GM23248 (cell line): ENCODE measurements at regions not wholly inside any gene's neighbourhood (a gene's known extent, or its start where the extent isn't known, plus 50 kb on each side); places are given as distances from the start of the nearest gene placed in this dataset.

Experiments used
- EZH2 ChIP-seq: fragments of 200-600 bp; sonication (generic); IDR thresholded peaks from 2 replicates; pipeline ENCODE4 v1.6.1; 2018; ENCODE audit warnings: antibody characterized with exemption, mild to moderate bottlenecking; ENCODE audit not compliant: insufficient read depth, poor library complexity, severe bottlenecking
- EZH2phosphoT487 ChIP-seq: fragments of 200-600 bp; sonication (generic); IDR thresholded peaks from 2 replicates; pipeline ENCODE4 v1.6.1; 2018; ENCODE audit warnings: antibody characterized with exemption, moderate library complexity, mild to moderate bottlenecking, low read depth; ENCODE audit not compliant: insufficient read depth

DNA sequence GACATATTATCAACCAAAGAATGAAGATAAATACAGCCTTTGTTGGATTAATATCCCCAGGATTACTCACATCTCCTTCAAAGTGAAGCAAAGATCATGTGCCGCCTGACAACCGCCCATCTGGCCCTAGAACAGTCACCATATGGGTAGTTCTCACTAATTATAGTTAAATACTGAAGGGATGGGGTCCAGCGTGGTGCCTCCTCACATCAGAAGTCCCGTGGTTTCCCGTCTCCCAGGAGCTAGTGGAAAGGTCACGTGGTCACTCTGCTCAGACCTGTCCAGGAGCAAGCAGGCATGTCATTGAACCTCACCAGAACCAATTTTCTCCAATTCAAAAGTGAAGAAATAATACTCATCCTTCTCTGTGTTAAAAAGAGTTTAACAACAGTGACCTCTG, 434.5 kb downstream of the SHISA9 start:
- TF ChIP-seq EZH2 (no peak), EZH2phosphoT487 (no peak)
